ENCODE measurements at regions not wholly inside any gene's neighbourhood (a gene's known extent, or its start where the extent isn't known, plus 50 kb on each side); places are given as distances from the start of the nearest gene placed in this dataset.

- H3K9me3 ChIP-seq, result no peaks in the 10 kb centered on the region
- H3K27me3 ChIP-seq, result no peaks in the 10 kb centered on the region
- intact Hi-C loops (cut with DNase I; ENCODE audit: low total_unique reads), result no loop called here
- TF ChIP-seq CTCF (IDR thresholded peaks at IDR 0.05), result no peak
- no peaks in the 10 kb centered on the region for H3K4me1 ChIP-seq
- H3K36me3 ChIP-seq, result no peaks in the 10 kb centered on the region
- no peak overlapping the region for H3K4me3 ChIP-seq
- H3K27ac ChIP-seq, result no peak overlapping the region
- DNase-seq, result no peak
Measured at GRCh38 chr4:149026696-149027095, 584.5 kb upstream of the NR3C2 start.

GRCh38 chr4:149017002-149017734 lies 575.0 kb upstream of the NR3C2 start:
- H3K36me3 ChIP-seq, result no peaks in the 10 kb centered on the region
- DNase-seq, result no peak
- no peaks in the 10 kb centered on the region for H3K27me3 ChIP-seq
- intact Hi-C loops (cut with DNase I; ENCODE audit: low total_unique reads), result no loop called here
- H3K9me3 ChIP-seq, result no peaks in the 10 kb centered on the region
- no peaks in the 10 kb centered on the region for H3K4me1 ChIP-seq
- no peak overlapping the region for H3K27ac ChIP-seq
- TF ChIP-seq CTCF (IDR thresholded peaks at IDR 0.05), result no peak
- H3K4me3 ChIP-seq, result no peak overlapping the region

DNA sequence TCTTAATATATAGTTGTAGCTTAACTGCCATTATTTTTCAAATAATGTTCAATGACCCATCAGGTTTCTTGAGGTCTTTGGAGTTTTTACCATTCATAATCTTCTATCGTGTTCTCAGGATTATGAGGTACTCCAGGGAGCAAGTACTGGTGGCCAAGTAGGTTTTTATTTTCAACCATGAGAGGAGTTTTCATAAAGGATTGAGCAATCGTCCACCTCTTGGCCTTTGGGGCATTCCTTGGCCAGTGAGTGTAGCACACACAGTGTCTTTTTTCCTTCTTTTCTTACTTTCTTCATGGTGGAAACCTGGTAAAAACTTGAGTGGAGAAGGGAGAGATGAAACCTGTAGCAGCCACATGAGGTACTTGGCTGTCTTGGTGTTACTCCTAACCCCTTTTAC lies 567.0 kb upstream of the NR3C2 start:
- Histone ChIP-seq H3K27me3 (no peaks in the 10 kb centered on the region), H3K9me3 (no peaks in the 10 kb centered on the region), H3K27ac (no peak overlapping the region), H3K4me3 (no peak overlapping the region), H3K36me3 (no peaks in the 10 kb centered on the region), H3K4me1 (peaks cover 0 to 9% (median 0%) of the 10 kb centered on the region in 4 donors)
- intact Hi-C loops (cut with DNase I; ENCODE audit: low total_unique reads), result no loop called here
- DNase-seq, result no peak
- no peak for TF ChIP-seq CTCF (IDR thresholded peaks at IDR 0.05)

GRCh38 chr4:149008415-149009025 lies 566.3 kb upstream of the NR3C2 start:
- H3K9me3 ChIP-seq, result no peaks in the 10 kb centered on the region
- no peak for DNase-seq
- no peaks in the 10 kb centered on the region for H3K27me3 ChIP-seq
- H3K27ac ChIP-seq, result no peak overlapping the region
- H3K4me3 ChIP-seq, result no peak overlapping the region
- no peak for TF ChIP-seq CTCF (IDR thresholded peaks at IDR 0.05)
- intact Hi-C loops (cut with DNase I; ENCODE audit: low total_unique reads), result no loop called here
- H3K36me3 ChIP-seq, result no peaks in the 10 kb centered on the region
- H3K4me1 ChIP-seq, result peaks cover 0 to 9% (median 0%) of the 10 kb centered on the region in 4 donors

- no peak for TF ChIP-seq CTCF (IDR thresholded peaks at IDR 0.05)
- H3K36me3 ChIP-seq, result no peaks in the 10 kb centered on the region
- no peak for DNase-seq
- H3K27me3 ChIP-seq, result no peaks in the 10 kb centered on the region
- H3K4me3 ChIP-seq, result no peak overlapping the region
- H3K4me1 ChIP-seq, result peaks cover 0 to 6% (median 0%) of the 10 kb centered on the region in 4 donors
- intact Hi-C loops (cut with DNase I; ENCODE audit: low total_unique reads), result no loop called here
- no peak overlapping the region for H3K27ac ChIP-seq
- H3K9me3 ChIP-seq, result no peaks in the 10 kb centered on the region
Measured at GRCh38 chr4:149005191-149005590, 563.0 kb upstream of the NR3C2 start.

Data from tibial artery (tissue), 4 donors.